OCI-LY1 (cell line): ENCODE measurements at regions not wholly inside any gene's neighbourhood (a gene's known extent, or its start where the extent isn't known, plus 50 kb on each side); places are given as distances from the start of the nearest gene placed in this dataset.

ENCODE experiments used
- H2AFZ ChIP-seq: fragments of 200-600 bp; sonication (generic), shearing (Covaris generic); 2 replicates; pipeline ENCODE4 v1.6.0; 2014; ENCODE audit warnings: antibody characterized with exemption, mild to moderate bottlenecking, low read length
- H3F3A ChIP-seq: fragments of 200-600 bp; sonication (generic), shearing (Covaris generic); 2 replicates; pipeline ENCODE4 v1.6.0; 2014; ENCODE audit warnings: mild to moderate bottlenecking, antibody characterized with exemption, low read length, moderate library complexity; ENCODE audit not compliant: insufficient read depth
- H3K27ac ChIP-seq: fragments of 200-600 bp; sonication (generic); 2 replicates; pipeline ENCODE4 v1.5.1; 2014; ENCODE audit warnings: low read length, mixed run types, mild to moderate bottlenecking, low read depth; ENCODE audit not compliant: poor library complexity, severe bottlenecking
- H3K27me3 ChIP-seq: fragments of 200-600 bp; sonication (generic); 2 replicates; pipeline ENCODE4 v1.6.0; 2014; ENCODE audit warnings: antibody characterized with exemption, mild to moderate bottlenecking, low read length, moderate library complexity; ENCODE audit not compliant: insufficient read depth
- H3K36me3 ChIP-seq: fragments of 200-600 bp; sonication (generic); 2 replicates; pipeline ENCODE4 v1.6.1; 2014; ENCODE audit warnings: mild to moderate bottlenecking, antibody characterized with exemption, low read length, moderate library complexity, mixed read lengths; ENCODE audit not compliant: insufficient read depth
- H3K4me1 ChIP-seq: fragments of 200-600 bp; sonication (generic); 2 replicates; pipeline ENCODE4 v1.5.1; 2014; ENCODE audit warnings: mild to moderate bottlenecking, low read length, moderate library complexity; ENCODE audit not compliant: insufficient read depth, severe bottlenecking
- H3K4me2 ChIP-seq: fragments of 200-600 bp; sonication (generic), shearing (Covaris generic); 2 replicates; pipeline ENCODE4 v1.6.1; 2014; ENCODE audit warnings: low read length
- H3K4me3 ChIP-seq: fragments of 200-600 bp; sonication (generic); 2 replicates; pipeline ENCODE4 v1.5.1; 2014; ENCODE audit warnings: low read length, low read depth, mild to moderate bottlenecking, mixed read lengths; ENCODE audit not compliant: poor library complexity, severe bottlenecking
- H3K79me2 ChIP-seq: fragments of 200-600 bp; shearing (Covaris generic); 2 replicates; pipeline ENCODE4 v1.6.1; 2016; ENCODE audit warnings: mixed run types, low read length, mixed read lengths; ENCODE audit not compliant: insufficient read depth
- H3K9ac ChIP-seq: fragments of 200-600 bp; sonication (generic), shearing (Covaris generic); 2 replicates; pipeline ENCODE4 v1.6.1; 2014; ENCODE audit warnings: mild to moderate bottlenecking, low read length, mixed read lengths
- H3K9me2 ChIP-seq: fragments of 200-600 bp; sonication (generic), shearing (Covaris generic); 2 replicates; pipeline ENCODE4 v1.6.1; 2014; ENCODE audit warnings: low read depth, mild to moderate bottlenecking, low read length, mixed read lengths
- H3K9me3 ChIP-seq: fragments of 200-600 bp; shearing (Covaris generic); 2 replicates; pipeline ENCODE4 v1.6.1; 2014; ENCODE audit warnings: low read length, mixed read lengths
- H4K20me1 ChIP-seq: fragments of 200-600 bp; sonication (generic), shearing (Covaris generic); 2 replicates; pipeline ENCODE4 v1.6.0; 2016; ENCODE audit warnings: mild to moderate bottlenecking, low read length; ENCODE audit not compliant: insufficient read depth
- EZH2 ChIP-seq: fragments of 200-600 bp; sonication (generic), shearing (Covaris generic); IDR thresholded peaks from 2 replicates; pipeline ENCODE4 v1.8.0; 2017; ENCODE audit warnings: borderline replicate concordance, mixed run types, mild to moderate bottlenecking, antibody characterized with exemption, low read length, moderate library complexity, mixed read lengths
- TF ChIP-seq, protein P1 (sequence below): fragments of 200-600 bp; sonication (generic), shearing (Covaris generic); IDR thresholded peaks from 2 replicates; pipeline ENCODE4 v1.5.1; 2017; ENCODE audit warnings: mild to moderate bottlenecking, antibody characterized with exemption, low read length, moderate library complexity, mixed read lengths

DNA sequence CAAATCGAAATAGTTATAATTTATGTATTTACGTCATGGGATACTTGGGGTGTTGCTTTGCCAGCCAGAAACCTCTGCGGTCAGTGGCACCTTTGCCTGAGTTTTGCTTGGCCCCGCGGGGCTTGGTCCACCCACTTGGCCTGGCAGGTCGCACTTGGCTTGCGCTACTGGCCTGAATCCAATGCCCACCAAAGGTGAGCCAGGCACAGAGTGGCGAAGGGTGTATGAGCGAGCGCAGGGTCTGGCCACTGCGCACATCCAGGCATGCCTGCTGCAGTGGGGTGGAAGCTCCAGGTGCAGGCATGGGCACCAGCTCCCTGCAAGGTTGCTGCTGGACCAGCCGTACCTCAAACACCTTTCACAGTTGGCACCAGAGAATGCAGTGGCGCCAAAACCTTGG lies 714.6 kb downstream of the CDH9 start:
- peaks cover 9% of the 10 kb centered on the region for H3K4me1 ChIP-seq
- H2AFZ ChIP-seq: no peak overlapping the region
- H3K9me2 ChIP-seq: no peaks in the 10 kb centered on the region
- no peak overlapping the region for H3K4me3 ChIP-seq
- no peaks in the 10 kb centered on the region for H3F3A ChIP-seq
- no peaks in the 10 kb centered on the region for H3K27me3 ChIP-seq
- H3K27ac ChIP-seq: no peak overlapping the region
- H3K9me3 ChIP-seq: no peaks in the 10 kb centered on the region
- TF ChIP-seq EZH2: no peak
- TF ChIP-seq, protein P1, sequence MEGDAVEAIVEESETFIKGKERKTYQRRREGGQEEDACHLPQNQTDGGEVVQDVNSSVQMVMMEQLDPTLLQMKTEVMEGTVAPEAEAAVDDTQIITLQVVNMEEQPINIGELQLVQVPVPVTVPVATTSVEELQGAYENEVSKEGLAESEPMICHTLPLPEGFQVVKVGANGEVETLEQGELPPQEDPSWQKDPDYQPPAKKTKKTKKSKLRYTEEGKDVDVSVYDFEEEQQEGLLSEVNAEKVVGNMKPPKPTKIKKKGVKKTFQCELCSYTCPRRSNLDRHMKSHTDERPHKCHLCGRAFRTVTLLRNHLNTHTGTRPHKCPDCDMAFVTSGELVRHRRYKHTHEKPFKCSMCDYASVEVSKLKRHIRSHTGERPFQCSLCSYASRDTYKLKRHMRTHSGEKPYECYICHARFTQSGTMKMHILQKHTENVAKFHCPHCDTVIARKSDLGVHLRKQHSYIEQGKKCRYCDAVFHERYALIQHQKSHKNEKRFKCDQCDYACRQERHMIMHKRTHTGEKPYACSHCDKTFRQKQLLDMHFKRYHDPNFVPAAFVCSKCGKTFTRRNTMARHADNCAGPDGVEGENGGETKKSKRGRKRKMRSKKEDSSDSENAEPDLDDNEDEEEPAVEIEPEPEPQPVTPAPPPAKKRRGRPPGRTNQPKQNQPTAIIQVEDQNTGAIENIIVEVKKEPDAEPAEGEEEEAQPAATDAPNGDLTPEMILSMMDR: no peak
- H3K36me3 ChIP-seq: no peaks in the 10 kb centered on the region
- H3K79me2 ChIP-seq: no peaks in the 10 kb centered on the region
- no peak overlapping the region for H3K9ac ChIP-seq
- no peak overlapping the region for H3K4me2 ChIP-seq
- no peaks in the 10 kb centered on the region for H4K20me1 ChIP-seq

DNA sequence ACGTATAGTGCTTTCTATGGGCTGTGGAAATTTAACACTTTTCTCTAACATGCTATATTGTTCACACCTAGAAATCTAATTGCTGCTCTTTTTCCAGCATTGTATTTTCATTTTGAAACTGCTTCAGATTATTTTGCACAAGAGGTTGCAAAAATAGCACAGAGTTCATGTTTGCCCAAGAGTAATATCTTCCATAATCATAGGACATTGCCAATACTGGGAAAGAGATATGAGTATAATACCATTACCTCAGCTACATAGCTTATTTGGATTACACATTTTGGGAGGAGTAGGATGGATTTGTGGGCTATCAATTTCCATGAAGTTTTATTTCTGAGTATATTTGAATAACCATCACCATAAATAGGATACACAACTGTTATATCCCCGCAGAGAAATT lies 717.1 kb downstream of the CDH9 start:
- no peak overlapping the region for H3K4me2 ChIP-seq
- H3K9me2 ChIP-seq: no peaks in the 10 kb centered on the region
- H3K4me1 ChIP-seq: peaks cover 9% of the 10 kb centered on the region
- no peaks in the 10 kb centered on the region for H3K36me3 ChIP-seq
- H3F3A ChIP-seq: no peaks in the 10 kb centered on the region
- H3K9ac ChIP-seq: no peak overlapping the region
- H2AFZ ChIP-seq: no peak overlapping the region
- TF ChIP-seq, protein P1: no peak
- TF ChIP-seq EZH2: no peak
- H3K27me3 ChIP-seq: no peaks in the 10 kb centered on the region
- H3K4me3 ChIP-seq: no peak overlapping the region
- H4K20me1 ChIP-seq: no peaks in the 10 kb centered on the region
- H3K9me3 ChIP-seq: no peaks in the 10 kb centered on the region
- no peaks in the 10 kb centered on the region for H3K79me2 ChIP-seq
- H3K27ac ChIP-seq: no peak overlapping the region

DNA sequence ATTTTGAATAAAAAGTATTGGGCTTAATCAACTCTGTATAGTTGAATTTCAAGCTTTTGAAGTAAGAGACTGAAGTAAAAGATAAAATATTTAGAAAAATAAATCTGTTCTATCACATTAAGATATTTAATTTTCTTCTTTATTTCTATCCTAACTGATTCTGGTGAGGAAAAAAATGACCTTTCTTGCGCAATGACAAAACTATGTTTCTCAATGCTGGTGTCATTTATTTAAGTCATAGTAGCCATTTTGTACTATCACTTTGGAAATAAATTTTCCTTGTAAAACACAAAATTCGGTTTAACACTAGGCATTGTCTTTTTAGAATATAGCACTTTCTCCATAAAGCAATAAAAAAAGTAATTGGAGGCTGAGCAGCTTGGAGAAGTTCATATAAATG lies 728.0 kb downstream of the CDH9 start:
- TF ChIP-seq EZH2: no peak
- TF ChIP-seq, protein P1: no peak
- Histone ChIP-seq H3K27me3 (no peaks in the 10 kb centered on the region), H3K9me2 (no peaks in the 10 kb centered on the region), H3K79me2 (no peaks in the 10 kb centered on the region), H3F3A (no peaks in the 10 kb centered on the region), H3K4me3 (no peak overlapping the region), H2AFZ (no peak overlapping the region), H3K36me3 (no peaks in the 10 kb centered on the region), H3K9ac (no peak overlapping the region), H3K4me1 (no peaks in the 10 kb centered on the region), H3K27ac (no peak overlapping the region), H3K9me3 (no peaks in the 10 kb centered on the region), H3K4me2 (no peak overlapping the region), H4K20me1 (no peaks in the 10 kb centered on the region)
